H9 (cell line): ENCODE measurements at regions not wholly inside any gene's neighbourhood (a gene's known extent, or its start where the extent isn't known, plus 50 kb on each side); places are given as distances from the start of the nearest gene placed in this dataset.

Experiments used
- DNase-seq: peaks from one replicate; pipeline ENCODE4 v3.0.0-alpha.2; 2017
- H2AFZ ChIP-seq: one replicate; pipeline ENCODE4 v1.6.1; 2013; ENCODE audit warnings: mild to moderate bottlenecking, low read length, control low read depth, moderate library complexity
- H2AK5ac ChIP-seq: 2 replicates; pipeline ENCODE4 v1.6.1; 2013; ENCODE audit warnings: low read length, control low read depth, mixed read lengths; ENCODE audit not compliant: insufficient read length
- H2BK120ac ChIP-seq: one replicate; pipeline ENCODE4 v1.6.1; 2013; ENCODE audit warnings: low read depth, mild to moderate bottlenecking, low read length, control low read depth, inconsistent platforms; ENCODE audit not compliant: poor library complexity, severe bottlenecking
- H2BK12ac ChIP-seq: 2 replicates; pipeline ENCODE4 v1.6.1; 2013; ENCODE audit warnings: low read length, control low read depth, mixed read lengths, low read depth; ENCODE audit not compliant: insufficient read length
- H2BK15ac ChIP-seq: 2 replicates; pipeline ENCODE4 v1.6.1; 2013; ENCODE audit warnings: low read depth, low read length, control low read depth
- H2BK20ac ChIP-seq: one replicate; pipeline ENCODE4 v1.6.1; 2013; ENCODE audit warnings: low read depth, mild to moderate bottlenecking, low read length, control low read depth, inconsistent platforms; ENCODE audit not compliant: poor library complexity, severe bottlenecking
- H2BK5ac ChIP-seq: 2 replicates; pipeline ENCODE4 v1.6.1; 2013; ENCODE audit warnings: low read length, control low read depth, mixed read lengths; ENCODE audit not compliant: insufficient read length
- H3K14ac ChIP-seq: 2 replicates; pipeline ENCODE4 v1.6.1; 2013; ENCODE audit warnings: low read length, control low read depth; ENCODE audit not compliant: insufficient read depth
- H3K18ac ChIP-seq: 2 replicates; pipeline ENCODE4 v1.6.1; 2013; ENCODE audit warnings: low read depth, mild to moderate bottlenecking, mixed read lengths, low read length, control low read depth; ENCODE audit not compliant: insufficient read length
- H3K23ac ChIP-seq: 2 replicates; pipeline ENCODE4 v1.6.1; 2013; ENCODE audit warnings: low read length, control low read depth, mixed read lengths, low read depth; ENCODE audit not compliant: insufficient read length
- H3K23me2 ChIP-seq: 2 replicates; pipeline ENCODE4 v1.6.1; 2013; ENCODE audit warnings: low read depth, mild to moderate bottlenecking, mixed read lengths, low read length, control low read depth; ENCODE audit not compliant: insufficient read length, poor library complexity, severe bottlenecking
- H3K27ac ChIP-seq: 2 replicates; pipeline ENCODE4 v1.5.1; 2013; ENCODE audit warnings: low read length, control low read depth, mixed read lengths, low read depth; ENCODE audit not compliant: insufficient read length
- H3K27me3 ChIP-seq: 2 replicates; pipeline ENCODE4 v1.6.1; 2013; ENCODE audit warnings: low read length, control low read depth, inconsistent platforms; ENCODE audit not compliant: insufficient read depth
- H3K4ac ChIP-seq: 2 replicates; pipeline ENCODE4 v1.6.1; 2013; ENCODE audit warnings: low read depth, mild to moderate bottlenecking, control low read depth, inconsistent platforms, low read length, moderate library complexity
- H3K4me1 ChIP-seq: 2 replicates; pipeline ENCODE4 v1.6.1; 2013; ENCODE audit warnings: low read length, control low read depth, inconsistent platforms; ENCODE audit not compliant: insufficient read depth
- H3K4me2 ChIP-seq: 2 replicates; pipeline ENCODE4 v1.6.1; 2013; ENCODE audit warnings: low read length, control low read depth, mixed read lengths; ENCODE audit not compliant: insufficient read length, insufficient read depth
- H3K56ac ChIP-seq: 2 replicates; pipeline ENCODE4 v1.6.1; 2013; ENCODE audit warnings: low read depth, mild to moderate bottlenecking, mixed read lengths, low read length, control low read depth; ENCODE audit not compliant: insufficient read length
- H3K79me1 ChIP-seq: 2 replicates; pipeline ENCODE4 v1.6.1; 2013; ENCODE audit warnings: low read depth, mild to moderate bottlenecking, moderate library complexity, low read length, control low read depth, inconsistent platforms; ENCODE audit not compliant: insufficient read depth, poor library complexity, severe bottlenecking
- H3K79me2 ChIP-seq: 2 replicates; pipeline ENCODE4 v1.6.1; 2013; ENCODE audit warnings: low read length, control low read depth, inconsistent platforms; ENCODE audit not compliant: insufficient read depth
- H3K9ac ChIP-seq: 2 replicates; pipeline ENCODE4 v1.6.1; 2013; ENCODE audit warnings: low read length, control low read depth, mixed read lengths; ENCODE audit not compliant: insufficient read length; ENCODE audit errors: extremely low read depth
- H3K9me3 ChIP-seq: one replicate; pipeline ENCODE4 v1.6.1; 2013; ENCODE audit warnings: low read depth, low read length, inconsistent platforms; ENCODE audit not compliant: control insufficient read depth
- H3T11ph ChIP-seq: one replicate; pipeline ENCODE4 v1.6.1; 2013; ENCODE audit warnings: mild to moderate bottlenecking, low read length, control low read depth, inconsistent platforms
- H4K20me1 ChIP-seq: one replicate; pipeline ENCODE4 v1.6.1; 2013; ENCODE audit not compliant: control insufficient read depth, insufficient read length, insufficient read depth
- H4K5ac ChIP-seq: 2 replicates; pipeline ENCODE4 v1.6.1; 2013; ENCODE audit warnings: low read depth, mild to moderate bottlenecking, mixed read lengths, low read length, control low read depth; ENCODE audit not compliant: insufficient read length
- H4K8ac ChIP-seq: replicated peaks from 2 replicates; pipeline ENCODE4 v1.6.1; 2013; ENCODE audit warnings: low read length, control low read depth, mixed read lengths, low read depth; ENCODE audit not compliant: insufficient read length
- H4K91ac ChIP-seq: 2 replicates; pipeline ENCODE4 v1.6.1; 2013; ENCODE audit warnings: low read depth, mild to moderate bottlenecking, moderate library complexity, mixed read lengths, low read length, control low read depth; ENCODE audit not compliant: insufficient read length
- H3K27ac Mint-ChIP-seq, 3 experiments: 2 replicates in 2 of 3; 3 replicates in 1 of 3; pipeline ENCODE4 v1.8.0; 2020 to 2021; ENCODE audit warnings: mixed read lengths in 3 of 3, mild to moderate bottlenecking in 1 of 3, moderate library complexity in 1 of 3
- H3K27me3 Mint-ChIP-seq: 2 replicates; pipeline ENCODE4 v1.8.0; 2021; ENCODE audit warnings: low read depth, mild to moderate bottlenecking, moderate library complexity, mixed read lengths
- H3K36me3 Mint-ChIP-seq, 3 experiments: 2 replicates in 2 of 3; 3 replicates in 1 of 3; pipeline ENCODE4 v1.8.0; 2020 to 2021; ENCODE audit warnings: low read depth in 3 of 3, mixed read lengths in 3 of 3; ENCODE audit not compliant: insufficient read depth in 1 of 3
- H3K4me1 Mint-ChIP-seq, 2 experiments: 2 replicates each; pipeline ENCODE4 v1.8.0; 2020; ENCODE audit warnings: mixed read lengths in 2 of 2
- H3K4me3 Mint-ChIP-seq, 2 experiments: 2 replicates in 1 of 2; 3 replicates in 1 of 2; pipeline ENCODE4 v1.8.0; 2020 to 2021; ENCODE audit warnings: mild to moderate bottlenecking in 2 of 2, mixed read lengths in 2 of 2, moderate library complexity in 1 of 2
- H3K9me3 Mint-ChIP-seq, 2 experiments: 2 replicates in 1 of 2; 3 replicates in 1 of 2; pipeline ENCODE4 v1.8.0; 2020; ENCODE audit warnings: mild to moderate bottlenecking in 2 of 2, mixed read lengths in 2 of 2, moderate library complexity in 1 of 2
- CTCF ChIP-seq: fragments of 200-600 bp; sonication (generic); conservative IDR thresholded peaks from 3 replicates; pipeline ENCODE4 v1.8.0; 2021; ENCODE audit warnings: antibody characterized with exemption, mild to moderate bottlenecking
- WGBS: extraction: QIAGEN DNeasy Blood & Tissue Kit; methylation state at CpG from one replicate; pipeline ENCODE4 v1.1.7; 2013; ENCODE audit warnings: missing lambda C conversion rate, low lambda C conversion rate, mixed read lengths; ENCODE audit not compliant: insufficient read length; ENCODE audit errors: extremely low coverage; 5-methylcytosine and 5-hydroxymethylcytosine counted together

GRCh38 chr16:9610727-9611126, 519.3 kb downstream of the HAPSTR1 start:
- H3K4me1 ChIP-seq = no peaks in the 10 kb centered on the region
- Mint-ChIP-seq H3K36me3 (no peaks in the 10 kb centered on the region), H3K9me3 (no peaks in the 10 kb centered on the region), H3K4me1 (peaks cover 8 to 11% of the 10 kb centered on the region in 2 experiments), H3K27me3 (no peaks in the 10 kb centered on the region), H3K4me3 (no peak overlapping the region), H3K27ac (no peak overlapping the region)
- H2AFZ ChIP-seq = no peak overlapping the region
- DNase-seq = no peak
- no peak overlapping the region for H2BK120ac ChIP-seq
- no peaks in the 10 kb centered on the region for H3K79me1 ChIP-seq
- H3K9me3 ChIP-seq = no peaks in the 10 kb centered on the region
- H4K8ac ChIP-seq = no peak overlapping the region
- no peaks in the 10 kb centered on the region for H3K27me3 ChIP-seq
- no peak overlapping the region for H4K91ac ChIP-seq
- H3K23ac ChIP-seq = no peak overlapping the region
- no CpG with 5 or more reads among the region's 5 CpGs for WGBS
- no peak overlapping the region for H2BK20ac ChIP-seq
- no peak overlapping the region for H3K9ac ChIP-seq
- H3K56ac ChIP-seq = no peak overlapping the region
- H3K18ac ChIP-seq = no peak overlapping the region
- no peak overlapping the region for H3T11ph ChIP-seq
- no peak overlapping the region for H3K27ac ChIP-seq
- no peak overlapping the region for H2AK5ac ChIP-seq
- H2BK12ac ChIP-seq = no peak overlapping the region
- no peak overlapping the region for H4K5ac ChIP-seq
- no peak overlapping the region for H2BK15ac ChIP-seq
- no peaks in the 10 kb centered on the region for H4K20me1 ChIP-seq
- no peak overlapping the region for H3K14ac ChIP-seq
- H3K4me2 ChIP-seq = no peak overlapping the region
- H3K79me2 ChIP-seq = no peaks in the 10 kb centered on the region
- H2BK5ac ChIP-seq = no peak overlapping the region
- no peak for TF ChIP-seq CTCF
- H3K4ac ChIP-seq = no peak overlapping the region
- no peaks in the 10 kb centered on the region for H3K23me2 ChIP-seq
